CD4-positive, alpha-beta T cell treated with Interleukin-17A for 4 hours (primary cell): ENCODE measurements at regions not wholly inside any gene's neighbourhood (a gene's known extent, or its start where the extent isn't known, plus 50 kb on each side); places are given as distances from the start of the nearest gene placed in this dataset.
"Not testable (repeated sequence)": the region's sequence is repeated elsewhere in the genome, so short reads cannot be mapped to it uniquely, and the experiment has no call there.

Experiments
- DNase-seq: peaks from one replicate; pipeline ENCODE4 v3.0.0-alpha.2; 2020; ENCODE audit warnings: mixed read lengths

GRCh38 chr1:194357573-194358207 is 1171.3 kb upstream of the B3GALT2 start:
- not testable (repeated sequence) for DNase-seq

GRCh38 chr1:194355488-194356106 is 1169.2 kb upstream of the B3GALT2 start:
- DNase-seq = no peak

- DNase-seq = no peak
Measured at GRCh38 chr1:194353121-194353520, 1166.7 kb upstream of the B3GALT2 start.

GRCh38 chr1:194347200-194347599 is 1160.8 kb upstream of the B3GALT2 start:
- DNase-seq = no peak

GRCh38 chr1:194342484-194343262 is 1156.3 kb upstream of the B3GALT2 start:
- no peak for DNase-seq

- no peak for DNase-seq
Measured at GRCh38 chr1:194341587-194341986, 1155.2 kb upstream of the B3GALT2 start.

- DNase-seq = no peak
Measured at GRCh38 chr1:194339471-194339870, 1153.1 kb upstream of the B3GALT2 start.

- DNase-seq = no peak
Measured at GRCh38 chr1:194338241-194338948, 1152.0 kb upstream of the B3GALT2 start.

GRCh38 chr1:194333240-194333639 is 1146.8 kb upstream of the B3GALT2 start:
- DNase-seq = no peak

- DNase-seq = no peak
Measured at GRCh38 chr1:194331758-194332157, 1145.3 kb upstream of the B3GALT2 start.

- DNase-seq = no peak
Measured at GRCh38 chr1:194322751-194323150, 1136.3 kb upstream of the B3GALT2 start.

GRCh38 chr1:194318790-194319280 is 1132.4 kb upstream of the B3GALT2 start:
- DNase-seq = no peak

GRCh38 chr1:194309697-194310096 is 1123.3 kb upstream of the B3GALT2 start:
- DNase-seq = no peak

- no peak for DNase-seq
Measured at GRCh38 chr1:194309269-194309668, 1122.9 kb upstream of the B3GALT2 start.

- no peak for DNase-seq
Measured at GRCh38 chr1:194300776-194301175, 1114.4 kb upstream of the B3GALT2 start.

GRCh38 chr1:194300340-194300739 is 1113.9 kb upstream of the B3GALT2 start:
- DNase-seq = no peak

- no peak for DNase-seq
Measured at GRCh38 chr1:194298007-194298598, 1111.7 kb upstream of the B3GALT2 start.

- no peak for DNase-seq
Measured at GRCh38 chr1:194297094-194297493, 1110.7 kb upstream of the B3GALT2 start.

GRCh38 chr1:194296201-194296600 is 1109.8 kb upstream of the B3GALT2 start:
- DNase-seq = no peak

- DNase-seq = peak; percentile 46
Measured at GRCh38 chr1:194295685-194296084, 1109.3 kb upstream of the B3GALT2 start.

- DNase-seq = no peak
Measured at GRCh38 chr1:194293851-194294405, 1107.5 kb upstream of the B3GALT2 start.

- DNase-seq = no peak
Measured at GRCh38 chr1:194292966-194293365, 1106.6 kb upstream of the B3GALT2 start.
